CD14-positive monocyte (primary cell): ENCODE measurements at regions not wholly inside any gene's neighbourhood (a gene's known extent, or its start where the extent isn't known, plus 50 kb on each side); places are given as distances from the start of the nearest gene placed in this dataset.

Experiments
- DNase-seq, 3 donors: peaks; one replicate each; pipeline ENCODE4 v3.0.0-alpha.2; 2011 to 2022
- H2AFZ ChIP-seq: 2 replicates; pipeline ENCODE4 v1.6.0; 2012; ENCODE audit warnings: mild to moderate bottlenecking, low read depth, low read length, inconsistent platforms; ENCODE audit not compliant: insufficient read depth, poor library complexity, severe bottlenecking
- H3K27ac ChIP-seq, 2 donors: 1 replicate in 1 of 2; 2 replicates in 1 of 2; pipeline ENCODE4 v1.5.1; 2012 to 2013; ENCODE audit warnings: low read length in 2 of 2, control low read depth in 1 of 2, inconsistent platforms in 1 of 2, low read depth in 1 of 2, mild to moderate bottlenecking in 1 of 2
- H3K27me3 ChIP-seq, 2 donors: one replicate each; pipeline versions ENCODE4 v1.6.0 to v1.6.1; 2011 to 2013; ENCODE audit warnings: low read length in 2 of 2; ENCODE audit not compliant: control insufficient read depth in 2 of 2, insufficient read depth in 2 of 2
- H3K36me3 ChIP-seq, 2 donors: replicated peaks in 1 of 2; 1 replicate in 1 of 2; 2 replicates in 1 of 2; pipeline versions ENCODE4 v1.5.1 to v1.6.1; 2012 to 2013; ENCODE audit warnings: low read length in 2 of 2, control low read depth in 1 of 2, inconsistent platforms in 1 of 2, mild to moderate bottlenecking in 1 of 2; ENCODE audit not compliant: insufficient read depth in 2 of 2, control insufficient read depth in 1 of 2
- H3K4me1 ChIP-seq, 2 donors: 1 replicate in 1 of 2; 2 replicates in 1 of 2; pipeline versions ENCODE4 v1.5.1 to v1.6.1; 2012 to 2013; ENCODE audit warnings: low read length in 2 of 2, control low read depth in 1 of 2, inconsistent platforms in 1 of 2, mild to moderate bottlenecking in 1 of 2, moderate library complexity in 1 of 2; ENCODE audit not compliant: insufficient read depth in 2 of 2, control insufficient read depth in 1 of 2
- H3K4me2 ChIP-seq: replicated peaks from 2 replicates; pipeline ENCODE3; 2012; ENCODE audit warnings: low read length, moderate library complexity, mild to moderate bottlenecking; ENCODE audit not compliant: poor library complexity, severe bottlenecking; ENCODE audit errors: extremely low read depth
- H3K4me3 ChIP-seq, 3 experiments: fragments of 200-600 bp in 1 of 3; sonication (generic) in 1 of 3; replicated peaks in 1 of 3; 1 replicate in 2 of 3; 2 replicates in 1 of 3; pipeline ENCODE4 v1.5.1; 2011 to 2013; ENCODE audit warnings: low read length in 3 of 3, mild to moderate bottlenecking in 3 of 3, control low read depth in 2 of 3, low read depth in 2 of 3, inconsistent platforms in 1 of 3, moderate library complexity in 1 of 3
- H3K79me2 ChIP-seq: 2 replicates; pipeline ENCODE4 v1.6.0; 2012; ENCODE audit warnings: mild to moderate bottlenecking, control low read depth, inconsistent platforms, low read length, moderate library complexity; ENCODE audit not compliant: insufficient read depth
- H3K9ac ChIP-seq: 2 replicates; pipeline ENCODE4 v1.6.0; 2017; ENCODE audit warnings: low read length, mild to moderate bottlenecking; ENCODE audit not compliant: insufficient read depth, poor library complexity, severe bottlenecking
- H3K9me3 ChIP-seq, 2 donors: replicated peaks in 1 of 2; 1 replicate in 1 of 2; 2 replicates in 1 of 2; pipeline versions ENCODE4 v1.5.1 to v1.6.1; 2012 to 2013; ENCODE audit warnings: low read length in 2 of 2, control low read depth in 1 of 2; ENCODE audit not compliant: control insufficient read depth in 1 of 2, insufficient read depth in 1 of 2
- H4K20me1 ChIP-seq: 2 replicates; pipeline ENCODE4 v1.6.0; 2012; ENCODE audit warnings: mild to moderate bottlenecking, low read length, control low read depth, moderate library complexity; ENCODE audit not compliant: insufficient read depth
- H3K27ac Mint-ChIP-seq, 7 donors: one replicate each; pipeline ENCODE4 v1.8.0; 2020; ENCODE audit warnings: mild to moderate bottlenecking in 7 of 7, mixed read lengths in 7 of 7, moderate library complexity in 6 of 7, inconsistent platforms in 2 of 7
- H3K27me3 Mint-ChIP-seq, 3 donors: one replicate each; pipeline ENCODE4 v1.8.0; 2021 to 2022; ENCODE audit warnings: low read depth in 3 of 3, mild to moderate bottlenecking in 3 of 3, mixed read lengths in 3 of 3, moderate library complexity in 3 of 3, inconsistent platforms in 1 of 3
- H3K36me3 Mint-ChIP-seq, 2 donors: one replicate each; pipeline ENCODE4 v1.8.0; 2020; ENCODE audit warnings: mixed read lengths in 2 of 2, inconsistent platforms in 1 of 2, mild to moderate bottlenecking in 1 of 2
- H3K4me1 Mint-ChIP-seq: one replicate; pipeline ENCODE4 v1.8.0; 2020; ENCODE audit warnings: mild to moderate bottlenecking, mixed read lengths
- H3K4me3 Mint-ChIP-seq, 2 donors: one replicate each; pipeline ENCODE4 v1.8.0; 2020; ENCODE audit warnings: mild to moderate bottlenecking in 2 of 2, mixed read lengths in 2 of 2, moderate library complexity in 1 of 2
- H3K9me3 Mint-ChIP-seq, 7 donors: one replicate each; pipeline ENCODE4 v1.8.0; 2020 to 2022; ENCODE audit warnings: mixed read lengths in 7 of 7, mild to moderate bottlenecking in 6 of 7, moderate library complexity in 6 of 7, inconsistent platforms in 2 of 7
- CTCF ChIP-seq: fragments of 200-600 bp; IDR thresholded peaks from one replicate; pipeline ENCODE4 v1.8.0; 2022; ENCODE audit warnings: antibody characterized with exemption, mild to moderate bottlenecking
- WGBS: methylation state at CpG from one replicate; pipeline ENCODE4 v1.1.5; 2013; ENCODE audit warnings: missing lambda C conversion rate; ENCODE audit not compliant: insufficient coverage; 5-methylcytosine and 5-hydroxymethylcytosine counted together
- intact Hi-C, 2 donors: fragments of 100-400 bp; cut with micrococcal nuclease; formaldehyde crosslinking; loops; one replicate each; pipeline versions ENCODE4 v1.15.0 to v1.15.1; 2023

GRCh38 chr7:30232391-30232790, 52.0 kb upstream of the ZNRF2 start:
- intact Hi-C loops: no loop called here
- H3K4me1 Mint-ChIP-seq: peaks cover 10% of the 10 kb centered on the region
- no peaks in the 10 kb centered on the region for H3K36me3 Mint-ChIP-seq
- no peaks in the 10 kb centered on the region for H3K9me3 ChIP-seq
- no peaks in the 10 kb centered on the region for H3K27me3 ChIP-seq
- TF ChIP-seq CTCF: no peak
- H3K9ac ChIP-seq: no peak overlapping the region
- WGBS: 50% methylated on average over 1 of the region's 4 CpGs
- peaks cover 0 to 1% (median 0%) of the 10 kb centered on the region in 7 donors for H3K9me3 Mint-ChIP-seq
- no peak overlapping the region for H3K4me3 Mint-ChIP-seq
- H3K36me3 ChIP-seq: no peaks in the 10 kb centered on the region
- H3K4me2 ChIP-seq: no peak overlapping the region
- peaks cover 0 to 6% (median 5%) of the 10 kb centered on the region in 3 donors for H3K27me3 Mint-ChIP-seq
- no peak overlapping the region for H3K27ac ChIP-seq
- DNase-seq: peak in 1 of 3 donors; percentile 15
- H3K4me1 ChIP-seq: peaks cover 6% of the 10 kb centered on the region in 2 donors
- H3K4me3 ChIP-seq: no peak overlapping the region
- H2AFZ ChIP-seq: no peak overlapping the region
- no peaks in the 10 kb centered on the region for H4K20me1 ChIP-seq
- H3K27ac Mint-ChIP-seq: peak overlapping the region in 1 of 7 donors; percentile 36
- no peaks in the 10 kb centered on the region for H3K79me2 ChIP-seq
